ENCODE measurements at regions not wholly inside any gene's neighbourhood (a gene's known extent, or its start where the extent isn't known, plus 50 kb on each side); places are given as distances from the start of the nearest gene placed in this dataset.
"Not testable (repeated sequence)": the region's sequence is repeated elsewhere in the genome, so short reads cannot be mapped to it uniquely, and the experiment has no call there.

GRCh38 chr3:87436781-87437543 lies 160.6 kb upstream of the POU1F1 start:
- DNase-seq (ENCODE audit: low read depth in 4 of 4, low spot score in 2 of 4) = no peak

GRCh38 chr3:87435926-87436620 lies 159.7 kb upstream of the POU1F1 start:
- no peak for DNase-seq (ENCODE audit: low read depth in 4 of 4, low spot score in 2 of 4)

- DNase-seq (ENCODE audit: low read depth in 4 of 4, low spot score in 2 of 4) = not testable (repeated sequence)
These were observed 157.1 kb upstream of the POU1F1 start for GRCh38 chr3:87433445-87433844.

GRCh38 chr3:87426918-87427317 lies 150.5 kb upstream of the POU1F1 start:
- DNase-seq (ENCODE audit: low read depth in 4 of 4, low spot score in 2 of 4) = no peak

- no peak for DNase-seq (ENCODE audit: low read depth in 4 of 4, low spot score in 2 of 4)
These were observed 148.7 kb upstream of the POU1F1 start for GRCh38 chr3:87425056-87425455.

GRCh38 chr3:87423336-87423735 lies 147.0 kb upstream of the POU1F1 start:
- no peak for DNase-seq (ENCODE audit: low read depth in 4 of 4, low spot score in 2 of 4)

GRCh38 chr3:87422333-87422732 lies 145.9 kb upstream of the POU1F1 start:
- no peak for DNase-seq (ENCODE audit: low read depth in 4 of 4, low spot score in 2 of 4)

- no peak for DNase-seq (ENCODE audit: low read depth in 4 of 4, low spot score in 2 of 4)
These were observed 143.8 kb upstream of the POU1F1 start for GRCh38 chr3:87420171-87420570.

GRCh38 chr3:87414271-87414670 lies 137.9 kb upstream of the POU1F1 start:
- no peak for DNase-seq (ENCODE audit: low read depth in 4 of 4, low spot score in 2 of 4)

GRCh38 chr3:87413814-87414213 lies 137.4 kb upstream of the POU1F1 start:
- DNase-seq (ENCODE audit: low read depth in 4 of 4, low spot score in 2 of 4) = no peak

GRCh38 chr3:87410110-87410509 lies 133.7 kb upstream of the POU1F1 start:
- DNase-seq (ENCODE audit: low read depth in 4 of 4, low spot score in 2 of 4) = no peak

GRCh38 chr3:87398168-87398801 lies 121.9 kb upstream of the POU1F1 start:
- DNase-seq (ENCODE audit: low read depth in 4 of 4, low spot score in 2 of 4) = no peak

GRCh38 chr3:87397211-87397610 lies 120.8 kb upstream of the POU1F1 start:
- no peak for DNase-seq (ENCODE audit: low read depth in 4 of 4, low spot score in 2 of 4)

- DNase-seq (ENCODE audit: low read depth in 4 of 4, low spot score in 2 of 4) = no peak
These were observed 114.4 kb upstream of the POU1F1 start for GRCh38 chr3:87390821-87391220.

GRCh38 chr3:87390353-87390752 lies 114.0 kb upstream of the POU1F1 start:
- no peak for DNase-seq (ENCODE audit: low read depth in 4 of 4, low spot score in 2 of 4)

GRCh38 chr3:87375231-87375682 lies 98.9 kb upstream of the POU1F1 start:
- no peak for DNase-seq (ENCODE audit: low read depth in 4 of 4, low spot score in 2 of 4)

GRCh38 chr3:87370007-87370406 lies 93.6 kb upstream of the POU1F1 start:
- DNase-seq (ENCODE audit: low read depth in 4 of 4, low spot score in 2 of 4) = peak in 1 of 4 donors; percentile 29

- DNase-seq (ENCODE audit: low read depth in 4 of 4, low spot score in 2 of 4) = no peak
These were observed 91.4 kb upstream of the POU1F1 start for GRCh38 chr3:87367736-87368135.

- DNase-seq (ENCODE audit: low read depth in 4 of 4, low spot score in 2 of 4) = no peak
These were observed 87.3 kb upstream of the POU1F1 start for GRCh38 chr3:87363721-87364120.

GRCh38 chr3:87361956-87362355 lies 85.6 kb upstream of the POU1F1 start:
- no peak for DNase-seq (ENCODE audit: low read depth in 4 of 4, low spot score in 2 of 4)

GRCh38 chr3:87361271-87361670 lies 84.9 kb upstream of the POU1F1 start:
- no peak for DNase-seq (ENCODE audit: low read depth in 4 of 4, low spot score in 2 of 4)

- DNase-seq (ENCODE audit: low read depth in 4 of 4, low spot score in 2 of 4) = no peak
These were observed 83.4 kb upstream of the POU1F1 start for GRCh38 chr3:87359826-87360225.
